ENCODE measurements at regions not wholly inside any gene's neighbourhood (a gene's known extent, or its start where the extent isn't known, plus 50 kb on each side); places are given as distances from the start of the nearest gene placed in this dataset.

DNA sequence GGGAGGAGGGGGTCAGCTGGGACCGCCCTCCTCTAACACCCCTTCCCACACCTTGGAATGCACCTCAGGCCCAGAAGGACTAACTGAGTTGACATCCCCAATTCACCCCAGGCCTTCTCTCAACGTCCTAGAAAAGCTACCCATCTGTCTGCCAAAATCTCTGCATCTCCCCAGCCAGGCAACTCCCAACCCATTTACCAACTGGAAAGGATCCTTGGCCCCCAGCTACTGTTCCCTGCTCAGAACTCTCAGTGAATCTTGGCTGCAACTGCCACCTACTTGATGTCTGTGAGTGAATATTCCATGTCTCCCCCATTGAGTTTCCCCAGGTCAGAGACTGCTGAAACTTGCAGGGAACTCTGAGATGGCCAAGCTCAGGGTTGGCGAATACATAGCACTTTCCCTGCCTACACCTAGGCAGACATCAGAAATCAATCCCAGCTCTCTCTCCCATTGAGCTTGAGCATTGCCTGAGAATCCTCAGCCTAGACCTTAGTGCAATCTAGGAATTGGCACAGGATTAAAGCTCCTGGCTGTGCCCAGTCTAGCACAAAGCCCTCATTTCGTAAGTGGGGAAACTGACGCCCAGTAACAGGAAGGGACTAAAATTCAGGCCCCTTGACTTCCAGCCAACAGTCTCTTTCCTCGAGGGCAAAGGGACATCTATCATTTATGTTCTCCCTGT lies 71.9 kb upstream of the NCOR2 start:
- H3K14ac ChIP-seq (ENCODE audit: low read length) = no peak overlapping the region
- H3K79me1 ChIP-seq (ENCODE audit: low read length) = peaks cover 13% of the 10 kb centered on the region
- H2BK12ac ChIP-seq (ENCODE audit: low read length) = peak overlapping the region; percentile 6
- no peak overlapping the region for H2AFZ ChIP-seq (ENCODE audit: insufficient read depth, low read length, poor library complexity)
- H3K4ac ChIP-seq (ENCODE audit: low read depth, low read length) = no peak overlapping the region
- no peak overlapping the region for H3K23ac ChIP-seq (ENCODE audit: low read length)
- no peak overlapping the region for H3K18ac ChIP-seq (ENCODE audit: low read length)
- no peak overlapping the region for H4K91ac ChIP-seq (ENCODE audit: low read depth, low read length)
- H2AK5ac ChIP-seq (ENCODE audit: low read length) = no peak overlapping the region
- no peak overlapping the region for H4K8ac ChIP-seq (ENCODE audit: low read depth, low read length)
- H3K4me1 ChIP-seq (ENCODE audit: control insufficient read depth in 1 of 2, insufficient read depth in 2 of 2, low read length in 2 of 2) = peaks cover 15% of the 10 kb centered on the region in 2 experiments
- no peak overlapping the region for H3K9ac ChIP-seq (ENCODE audit: low read length)
- no peaks in the 10 kb centered on the region for H3K79me2 ChIP-seq (ENCODE audit: control insufficient read depth, insufficient read depth, low read length, poor library complexity)
- DNase-seq = no peak
- no peaks in the 10 kb centered on the region for H3K27me3 ChIP-seq (ENCODE audit: insufficient read depth, low read length)
- H2BK120ac ChIP-seq (ENCODE audit: insufficient read depth, low read length, poor library complexity) = no peak overlapping the region
- no peak overlapping the region for H3K4me2 ChIP-seq (ENCODE audit: low read length)
- H3K36me3 ChIP-seq (ENCODE audit: control insufficient read depth in 1 of 2, insufficient read depth in 2 of 2, low read length in 2 of 2) = no peaks in the 10 kb centered on the region
- H3K27ac ChIP-seq (ENCODE audit: low read depth, low read length) = no peak overlapping the region
- H4K12ac ChIP-seq (ENCODE audit: low read depth, low read length) = no peak overlapping the region
- no peak overlapping the region for H2BK5ac ChIP-seq (ENCODE audit: low read depth, low read length, poor library complexity)
- WGBS (ENCODE audit: extremely low coverage, insufficient coverage, insufficient read length) = no CpG with 5 or more reads among the region's 6 CpGs
- peaks cover 5% of the 10 kb centered on the region for H3K9me3 ChIP-seq (ENCODE audit: insufficient read depth, low read depth, low read length)
- no peak overlapping the region for H3K4me3 ChIP-seq (ENCODE audit: low read depth, low read length)

DNA sequence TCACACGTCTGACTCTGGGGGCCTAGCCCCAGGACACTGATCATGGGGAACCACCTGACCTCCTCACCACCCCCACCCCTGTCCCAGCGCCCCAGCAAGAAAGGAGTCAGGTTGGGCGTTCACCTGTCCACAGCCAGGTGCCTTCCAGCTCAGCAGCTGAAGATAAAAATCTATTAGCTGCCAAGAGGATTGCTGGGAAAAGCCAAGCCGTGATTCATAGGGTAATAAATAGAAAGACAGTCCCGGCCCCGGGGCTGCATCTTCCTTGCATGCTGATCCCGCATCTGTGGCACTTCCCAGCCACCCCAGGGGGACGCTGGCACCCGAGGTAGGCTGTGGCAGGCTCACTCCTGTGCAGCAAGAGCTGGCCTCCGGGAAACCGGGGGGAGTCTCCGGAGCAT lies 70.2 kb upstream of the NCOR2 start:
- Histone ChIP-seq H4K91ac (ENCODE audit: low read depth, low read length) (peak overlapping the region; percentile 61), H4K8ac (ENCODE audit: low read depth, low read length) (peak overlapping the region; percentile 15), H3K18ac (ENCODE audit: low read length) (peak overlapping the region; percentile 47), H3K14ac (ENCODE audit: low read length) (peak overlapping the region; percentile 27), H3K36me3 (ENCODE audit: control insufficient read depth in 1 of 2, insufficient read depth in 2 of 2, low read length in 2 of 2) (no peaks in the 10 kb centered on the region), H2BK120ac (ENCODE audit: insufficient read depth, low read length, poor library complexity) (peak overlapping the region; percentile 50), H3K23ac (ENCODE audit: low read length) (no peak overlapping the region), H3K9ac (ENCODE audit: low read length) (no peak overlapping the region), H3K79me1 (ENCODE audit: low read length) (peaks cover 19% of the 10 kb centered on the region), H2AK5ac (ENCODE audit: low read length) (no peak overlapping the region), H3K9me3 (ENCODE audit: insufficient read depth, low read depth, low read length) (peaks cover 5% of the 10 kb centered on the region), H3K4ac (ENCODE audit: low read depth, low read length) (peak overlapping the region; percentile 10), H4K12ac (ENCODE audit: low read depth, low read length) (no peak overlapping the region), H2BK5ac (ENCODE audit: low read depth, low read length, poor library complexity) (no peak overlapping the region), H2BK12ac (ENCODE audit: low read length) (peak overlapping the region; percentile 67), H3K79me2 (ENCODE audit: control insufficient read depth, insufficient read depth, low read length, poor library complexity) (no peaks in the 10 kb centered on the region), H2AFZ (ENCODE audit: insufficient read depth, low read length, poor library complexity) (no peak overlapping the region), H3K4me2 (ENCODE audit: low read length) (no peak overlapping the region), H3K27me3 (ENCODE audit: insufficient read depth, low read length) (no peaks in the 10 kb centered on the region), H3K4me1 (ENCODE audit: control insufficient read depth in 1 of 2, insufficient read depth in 2 of 2, low read length in 2 of 2) (peaks cover 23% of the 10 kb centered on the region in 2 experiments), H3K4me3 (ENCODE audit: low read depth, low read length) (no peak overlapping the region), H3K27ac (ENCODE audit: low read depth, low read length) (no peak overlapping the region)
- DNase-seq = peak; percentile 91
- WGBS (ENCODE audit: extremely low coverage, insufficient coverage, insufficient read length) = no CpG with 5 or more reads among the region's 12 CpGs

- H3K4me2 ChIP-seq (ENCODE audit: low read length) = no peak overlapping the region
- peaks cover 22% of the 10 kb centered on the region for H3K79me1 ChIP-seq (ENCODE audit: low read length)
- H3K4me1 ChIP-seq (ENCODE audit: control insufficient read depth in 1 of 2, insufficient read depth in 2 of 2, low read length in 2 of 2) = peaks cover 27% of the 10 kb centered on the region in 2 experiments
- no peak for DNase-seq
- H2BK120ac ChIP-seq (ENCODE audit: insufficient read depth, low read length, poor library complexity) = peak overlapping the region; percentile 33
- H4K8ac ChIP-seq (ENCODE audit: low read depth, low read length) = peak overlapping the region; percentile 6
- peak overlapping the region; percentile 67 for H2BK12ac ChIP-seq (ENCODE audit: low read length)
- no peak overlapping the region for H4K12ac ChIP-seq (ENCODE audit: low read depth, low read length)
- peak overlapping the region; percentile 29 for H2BK5ac ChIP-seq (ENCODE audit: low read depth, low read length, poor library complexity)
- H3K14ac ChIP-seq (ENCODE audit: low read length) = peak overlapping the region; percentile 27
- no peak overlapping the region for H3K27ac ChIP-seq (ENCODE audit: low read depth, low read length)
- no CpG with 5 or more reads among the region's 4 CpGs for WGBS (ENCODE audit: extremely low coverage, insufficient coverage, insufficient read length)
- peaks cover 5% of the 10 kb centered on the region for H3K9me3 ChIP-seq (ENCODE audit: insufficient read depth, low read depth, low read length)
- no peaks in the 10 kb centered on the region for H3K27me3 ChIP-seq (ENCODE audit: insufficient read depth, low read length)
- H3K4ac ChIP-seq (ENCODE audit: low read depth, low read length) = no peak overlapping the region
- H3K4me3 ChIP-seq (ENCODE audit: low read depth, low read length) = no peak overlapping the region
- no peak overlapping the region for H3K23ac ChIP-seq (ENCODE audit: low read length)
- no peak overlapping the region for H3K18ac ChIP-seq (ENCODE audit: low read length)
- H3K79me2 ChIP-seq (ENCODE audit: control insufficient read depth, insufficient read depth, low read length, poor library complexity) = no peaks in the 10 kb centered on the region
- no peak overlapping the region for H2AK5ac ChIP-seq (ENCODE audit: low read length)
- no peak overlapping the region for H3K9ac ChIP-seq (ENCODE audit: low read length)
- H3K36me3 ChIP-seq (ENCODE audit: control insufficient read depth in 1 of 2, insufficient read depth in 2 of 2, low read length in 2 of 2) = no peaks in the 10 kb centered on the region
- H4K91ac ChIP-seq (ENCODE audit: low read depth, low read length) = peak overlapping the region; percentile 36
- no peak overlapping the region for H2AFZ ChIP-seq (ENCODE audit: insufficient read depth, low read length, poor library complexity)
These were observed 69.8 kb upstream of the NCOR2 start for GRCh38 chr12:124637163-124637562.

DNA sequence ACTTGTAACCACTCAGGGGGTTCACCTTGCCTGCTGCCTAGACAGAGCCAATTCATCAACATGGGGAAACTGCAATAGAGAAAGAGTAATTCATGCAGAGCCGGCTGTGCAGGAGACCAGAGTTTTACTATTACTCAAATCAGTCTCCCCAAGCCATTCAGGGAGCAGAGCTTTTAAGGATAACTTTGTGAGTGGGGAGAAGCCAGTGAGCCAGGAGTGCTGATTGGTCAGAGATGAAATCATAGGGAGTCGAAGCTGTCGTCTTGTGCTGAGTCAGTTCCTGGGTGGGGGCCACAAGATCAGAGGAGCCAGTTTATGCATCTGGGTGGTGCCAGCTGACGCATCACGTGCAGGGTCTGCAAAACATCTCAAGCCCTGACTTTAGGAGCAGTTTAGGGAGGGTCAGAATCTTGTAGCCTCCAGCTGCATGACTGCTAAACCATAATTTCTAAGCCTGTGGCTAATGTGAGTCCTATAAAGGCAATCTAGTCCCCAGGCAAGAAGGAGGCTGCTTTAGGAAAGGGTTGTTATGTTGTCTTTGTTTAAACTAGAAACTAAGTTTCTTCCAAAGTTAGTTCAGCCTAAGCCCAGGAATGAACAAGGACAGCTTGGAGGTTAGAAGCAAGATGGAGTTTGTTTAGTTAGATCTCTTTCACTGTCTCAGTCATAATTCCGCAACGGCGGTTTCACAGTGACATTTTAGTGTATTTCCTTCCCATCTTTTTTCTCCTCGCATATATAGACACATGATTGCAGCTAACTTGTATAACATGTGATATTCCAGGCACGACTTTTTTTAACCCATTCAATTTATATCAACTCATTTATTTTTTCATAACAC lies 68.9 kb upstream of the NCOR2 start:
- Histone ChIP-seq H4K8ac (ENCODE audit: low read depth, low read length) (no peak overlapping the region), H4K12ac (ENCODE audit: low read depth, low read length) (no peak overlapping the region), H3K4me1 (ENCODE audit: control insufficient read depth in 1 of 2, insufficient read depth in 2 of 2, low read length in 2 of 2) (peaks cover 31 to 32% of the 10 kb centered on the region in 2 experiments), H2BK120ac (ENCODE audit: insufficient read depth, low read length, poor library complexity) (no peak overlapping the region), H3K23ac (ENCODE audit: low read length) (no peak overlapping the region), H3K36me3 (ENCODE audit: control insufficient read depth in 1 of 2, insufficient read depth in 2 of 2, low read length in 2 of 2) (no peaks in the 10 kb centered on the region), H2BK5ac (ENCODE audit: low read depth, low read length, poor library complexity) (no peak overlapping the region), H2AK5ac (ENCODE audit: low read length) (no peak overlapping the region), H3K4me2 (ENCODE audit: low read length) (no peak overlapping the region), H3K9ac (ENCODE audit: low read length) (no peak overlapping the region), H3K4me3 (ENCODE audit: low read depth, low read length) (no peak overlapping the region), H3K4ac (ENCODE audit: low read depth, low read length) (no peak overlapping the region), H2AFZ (ENCODE audit: insufficient read depth, low read length, poor library complexity) (no peak overlapping the region), H3K14ac (ENCODE audit: low read length) (no peak overlapping the region), H3K27me3 (ENCODE audit: insufficient read depth, low read length) (no peaks in the 10 kb centered on the region), H3K9me3 (ENCODE audit: insufficient read depth, low read depth, low read length) (peaks cover 5% of the 10 kb centered on the region), H2BK12ac (ENCODE audit: low read length) (no peak overlapping the region), H3K27ac (ENCODE audit: low read depth, low read length) (peak overlapping the region; percentile 39), H4K91ac (ENCODE audit: low read depth, low read length) (no peak overlapping the region), H3K79me2 (ENCODE audit: control insufficient read depth, insufficient read depth, low read length, poor library complexity) (no peaks in the 10 kb centered on the region), H3K18ac (ENCODE audit: low read length) (no peak overlapping the region), H3K79me1 (ENCODE audit: low read length) (peaks cover 27% of the 10 kb centered on the region)
- peak in 1 of 2 donors; percentile 52 for DNase-seq
- WGBS (ENCODE audit: extremely low coverage, insufficient coverage, insufficient read length) = no CpG with 5 or more reads among the region's 10 CpGs

Measured in trophoblast cell (in vitro differentiated cells and primary cell).